Keratinocyte (primary cell): ENCODE measurements at regions not wholly inside any gene's neighbourhood (a gene's known extent, or its start where the extent isn't known, plus 50 kb on each side); places are given as distances from the start of the nearest gene placed in this dataset.
"Not testable (repeated sequence)": the region's sequence is repeated elsewhere in the genome, so short reads cannot be mapped to it uniquely, and the experiment has no call there.

Source experiments
- EZH2 ChIP-seq: IDR thresholded peaks from one replicate; pipeline ENCODE4 v1.6.1; 2012; ENCODE audit warnings: inconsistent platforms, mild to moderate bottlenecking, low read length, moderate library complexity
- TF ChIP-seq, protein P1 (sequence below), 3 experiments: IDR thresholded peaks in 1 of 3; conservative IDR thresholded peaks in 1 of 3; optimal IDR thresholded peaks in 1 of 3; 2 replicates in 2 of 3; 3 replicates in 1 of 3; pipeline versions ENCODE3 to v1.5.1; 2011; ENCODE audit warnings: low read length in 3 of 3, mild to moderate bottlenecking in 3 of 3, moderate library complexity in 2 of 3, control low read depth in 1 of 3, inconsistent platforms in 1 of 3; ENCODE audit not compliant: insufficient read depth in 2 of 3; ENCODE audit errors: extremely low read depth in 1 of 3

DNA sequence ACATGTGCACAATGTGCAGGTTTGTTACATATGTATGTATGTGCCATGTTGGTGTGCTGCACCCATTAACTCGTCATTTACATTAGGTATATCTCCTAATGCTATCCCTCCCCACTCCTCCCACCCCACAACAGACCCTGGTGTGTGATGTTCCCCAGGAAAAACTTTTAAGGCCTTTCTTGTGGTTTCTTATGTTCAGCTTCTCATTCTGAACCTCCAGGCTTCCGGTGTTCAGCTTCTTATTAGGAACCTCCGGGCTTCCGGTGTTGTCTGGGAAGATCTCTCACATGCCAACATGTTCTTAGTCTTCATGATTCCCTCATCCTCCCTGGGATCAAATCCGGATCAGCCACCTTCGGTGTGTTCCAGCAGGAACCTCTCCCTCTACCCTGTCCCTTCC is 338.8 kb upstream of the IRX2 start:
- TF ChIP-seq, protein P1, sequence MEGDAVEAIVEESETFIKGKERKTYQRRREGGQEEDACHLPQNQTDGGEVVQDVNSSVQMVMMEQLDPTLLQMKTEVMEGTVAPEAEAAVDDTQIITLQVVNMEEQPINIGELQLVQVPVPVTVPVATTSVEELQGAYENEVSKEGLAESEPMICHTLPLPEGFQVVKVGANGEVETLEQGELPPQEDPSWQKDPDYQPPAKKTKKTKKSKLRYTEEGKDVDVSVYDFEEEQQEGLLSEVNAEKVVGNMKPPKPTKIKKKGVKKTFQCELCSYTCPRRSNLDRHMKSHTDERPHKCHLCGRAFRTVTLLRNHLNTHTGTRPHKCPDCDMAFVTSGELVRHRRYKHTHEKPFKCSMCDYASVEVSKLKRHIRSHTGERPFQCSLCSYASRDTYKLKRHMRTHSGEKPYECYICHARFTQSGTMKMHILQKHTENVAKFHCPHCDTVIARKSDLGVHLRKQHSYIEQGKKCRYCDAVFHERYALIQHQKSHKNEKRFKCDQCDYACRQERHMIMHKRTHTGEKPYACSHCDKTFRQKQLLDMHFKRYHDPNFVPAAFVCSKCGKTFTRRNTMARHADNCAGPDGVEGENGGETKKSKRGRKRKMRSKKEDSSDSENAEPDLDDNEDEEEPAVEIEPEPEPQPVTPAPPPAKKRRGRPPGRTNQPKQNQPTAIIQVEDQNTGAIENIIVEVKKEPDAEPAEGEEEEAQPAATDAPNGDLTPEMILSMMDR (optimal IDR thresholded peaks at IDR 0.05 in 1 of 3, IDR thresholded peaks at IDR 0.05 in 1 of 3, conservative IDR thresholded peaks at IDR 0.05 in 1 of 3; ENCODE audit: extremely low read depth in 1 of 3, insufficient read depth in 2 of 3, low read length in 3 of 3): not testable (repeated sequence)
- not testable (repeated sequence) for TF ChIP-seq EZH2
